Cardiac muscle cell (in vitro differentiated cells and primary cell): ENCODE measurements at regions not wholly inside any gene's neighbourhood (a gene's known extent, or its start where the extent isn't known, plus 50 kb on each side); places are given as distances from the start of the nearest gene placed in this dataset.
"Not testable (repeated sequence)": the region's sequence is repeated elsewhere in the genome, so short reads cannot be mapped to it uniquely, and the experiment has no call there.

Source experiments
- DNase-seq, 2 donors: peaks; one replicate each; pipeline versions ENCODE4 v3.0.0 to v3.0.0-alpha.2; 2010 to 2017; ENCODE audit warnings: low read depth in 1 of 2, low spot score in 1 of 2
- H3K27ac ChIP-seq: fragments of 200-600 bp; sonication (generic); 2 replicates; pipeline ENCODE4 v1.5.1; 2016
- H3K27me3 ChIP-seq: fragments of 200-600 bp; sonication (generic); 2 replicates; pipeline ENCODE4 v1.6.0; 2016; ENCODE audit warnings: control low read depth
- H3K36me3 ChIP-seq: fragments of 200-600 bp; sonication (generic); 2 replicates; pipeline ENCODE4 v1.5.1; 2016; ENCODE audit warnings: control low read depth
- H3K4me1 ChIP-seq: fragments of 200-600 bp; sonication (generic); 2 replicates; pipeline ENCODE4 v1.8.1; 2017; ENCODE audit warnings: low read depth, mild to moderate bottlenecking, mixed run types
- H3K4me3 ChIP-seq: fragments of 200-600 bp; sonication (generic); 2 replicates; pipeline ENCODE4 v1.5.1; 2016; ENCODE audit warnings: mild to moderate bottlenecking
- H3K9me3 ChIP-seq: fragments of 200-600 bp; sonication (generic); 2 replicates; pipeline ENCODE4 v1.5.1; 2017; ENCODE audit warnings: low read depth, mild to moderate bottlenecking, control low read depth

DNA sequence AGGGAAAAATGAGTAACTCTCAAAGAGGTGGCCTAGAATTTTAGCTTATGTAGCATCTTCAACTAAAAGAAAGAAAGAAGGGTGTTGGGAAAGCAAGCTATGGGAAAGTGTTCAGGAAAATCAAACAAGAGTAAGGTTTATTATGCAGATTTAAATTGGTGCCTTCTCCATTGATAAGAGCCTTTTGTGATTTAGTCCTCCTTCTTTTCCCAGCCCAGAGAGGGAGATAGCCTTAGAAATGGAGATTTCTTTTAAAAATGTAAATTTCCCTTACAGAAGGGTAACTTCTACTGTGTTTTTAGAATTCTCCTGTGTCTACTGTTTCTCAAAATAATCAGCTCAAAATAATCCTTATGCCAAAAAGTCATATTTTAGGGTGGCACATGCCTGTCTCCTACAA lies 104.5 kb downstream of the FAM72B start:
- not testable (repeated sequence) for H3K4me1 ChIP-seq, H3K27me3 ChIP-seq, H3K4me3 ChIP-seq, DNase-seq, H3K9me3 ChIP-seq, H3K36me3 ChIP-seq, H3K27ac ChIP-seq

- H3K4me1 ChIP-seq, H3K27me3 ChIP-seq, H3K27ac ChIP-seq, H3K4me3 ChIP-seq, H3K36me3 ChIP-seq, H3K9me3 ChIP-seq: not testable (repeated sequence)
- peak in 1 of 2 donors; percentile 27 for DNase-seq
Observed at GRCh38 chr1:121080197-121080903, 103.8 kb downstream of the FAM72B start.

GRCh38 chr1:121080904-121081264 lies 103.3 kb downstream of the FAM72B start:
- not testable (repeated sequence) for H3K36me3 ChIP-seq, H3K9me3 ChIP-seq, H3K4me1 ChIP-seq, H3K4me3 ChIP-seq, H3K27me3 ChIP-seq, H3K27ac ChIP-seq, DNase-seq

- DNase-seq, H3K27me3 ChIP-seq, H3K4me1 ChIP-seq, H3K9me3 ChIP-seq, H3K36me3 ChIP-seq, H3K27ac ChIP-seq, H3K4me3 ChIP-seq: not testable (repeated sequence)
Observed at GRCh38 chr1:121081625-121082199, 102.4 kb downstream of the FAM72B start.

GRCh38 chr1:121082995-121083394 lies 101.1 kb downstream of the FAM72B start:
- not testable (repeated sequence) for H3K27me3 ChIP-seq, DNase-seq, H3K4me3 ChIP-seq, H3K36me3 ChIP-seq, H3K27ac ChIP-seq, H3K4me1 ChIP-seq, H3K9me3 ChIP-seq

DNA sequence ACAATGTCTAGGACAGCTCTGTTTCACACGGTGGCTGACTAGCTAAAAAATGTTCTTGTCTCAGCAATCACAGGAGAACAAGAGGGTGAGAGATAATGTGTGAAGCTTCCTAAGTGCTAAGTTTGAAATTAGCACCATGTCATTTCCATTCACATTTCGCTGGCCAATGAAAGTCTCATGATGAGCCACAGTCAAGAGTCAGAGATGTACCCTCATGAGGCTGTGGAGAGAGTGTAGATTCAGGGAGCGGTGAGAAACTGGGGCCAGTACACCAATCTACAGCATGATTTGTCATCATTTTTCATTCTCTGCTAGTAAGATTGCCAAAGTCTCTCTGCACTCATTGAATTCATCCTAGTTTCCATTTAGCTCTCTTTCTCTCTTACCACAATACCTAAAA lies 97.9 kb downstream of the FAM72B start:
- not testable (repeated sequence) for H3K36me3 ChIP-seq, H3K27ac ChIP-seq, H3K4me1 ChIP-seq, H3K9me3 ChIP-seq, H3K27me3 ChIP-seq, DNase-seq, H3K4me3 ChIP-seq

DNA sequence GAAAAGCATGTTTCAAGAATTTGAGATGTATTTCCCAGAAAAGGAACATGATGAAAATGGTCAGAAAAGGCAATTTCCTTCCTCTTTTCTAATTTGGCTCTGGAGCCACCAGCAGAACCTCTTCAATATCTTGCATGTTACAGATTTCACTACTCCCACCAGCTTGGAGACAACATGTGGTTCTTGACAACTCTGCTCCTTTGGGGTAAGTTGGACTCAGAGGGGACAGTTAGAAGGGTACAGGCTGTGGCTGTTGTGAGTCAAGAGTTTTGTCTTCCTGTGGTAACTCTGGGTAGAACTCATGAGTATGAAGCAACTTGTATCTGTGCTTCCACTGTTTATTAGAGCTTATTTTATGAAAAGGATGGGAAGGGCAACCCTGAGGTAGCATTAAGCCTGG lies 96.9 kb downstream of the FAM72B start:
- not testable (repeated sequence) for H3K27me3 ChIP-seq, H3K36me3 ChIP-seq, H3K27ac ChIP-seq, H3K9me3 ChIP-seq, DNase-seq, H3K4me1 ChIP-seq, H3K4me3 ChIP-seq

DNA sequence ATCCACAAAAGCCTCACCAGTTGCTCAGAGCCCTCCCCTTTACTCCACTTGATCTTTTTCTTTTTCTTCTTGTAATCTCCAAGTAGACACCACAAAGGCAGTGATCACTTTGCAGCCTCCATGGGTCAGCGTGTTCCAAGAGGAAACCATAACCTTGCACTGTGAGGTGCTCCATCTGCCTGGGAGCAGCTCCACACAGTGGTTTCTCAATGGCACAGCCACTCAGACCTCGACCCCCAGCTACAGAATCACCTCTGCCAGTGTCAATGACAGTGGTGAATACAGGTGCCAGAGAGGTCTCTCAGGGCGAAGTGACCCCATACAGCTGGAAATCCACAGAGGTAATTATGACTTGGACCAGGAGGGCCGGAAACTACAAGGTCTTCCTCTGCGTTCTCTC lies 95.6 kb downstream of the FAM72B start:
- not testable (repeated sequence) for H3K36me3 ChIP-seq, H3K9me3 ChIP-seq, H3K4me1 ChIP-seq, H3K4me3 ChIP-seq, H3K27me3 ChIP-seq, DNase-seq, H3K27ac ChIP-seq

DNA sequence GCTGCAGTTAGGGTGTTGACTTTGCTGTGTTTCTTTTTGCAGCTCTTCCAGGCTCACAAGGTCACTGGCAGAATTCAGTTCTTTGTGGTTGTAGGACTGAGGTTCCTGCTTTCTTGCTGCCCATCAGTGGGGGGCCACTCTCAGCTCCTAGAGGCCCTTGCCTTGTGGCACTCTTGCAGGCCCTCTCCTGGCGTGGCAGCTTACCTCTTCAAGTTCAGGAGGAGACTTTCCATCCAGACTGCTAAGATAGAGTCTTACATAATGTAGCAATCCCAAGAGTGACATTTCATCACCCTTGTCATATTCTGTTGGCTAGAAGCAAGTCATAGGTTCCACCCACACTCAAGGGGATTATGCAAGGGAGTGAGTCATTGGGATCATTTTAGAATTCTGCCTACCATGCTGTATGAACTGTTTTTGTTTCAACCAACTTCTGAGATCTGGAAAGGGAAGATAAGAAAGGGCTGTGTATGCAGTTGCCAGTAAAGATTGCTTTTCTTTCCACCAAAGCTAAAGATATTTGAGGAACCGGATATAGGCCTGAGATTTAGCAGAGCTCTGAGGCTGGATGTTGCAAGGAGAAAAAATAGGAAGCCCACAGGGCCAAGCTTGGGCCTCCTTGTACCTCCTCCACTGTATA lies 91.7 kb downstream of the FAM72B start:
- not testable (repeated sequence) for H3K27ac ChIP-seq, H3K36me3 ChIP-seq, H3K4me1 ChIP-seq, H3K27me3 ChIP-seq, H3K4me3 ChIP-seq, H3K9me3 ChIP-seq
- peak in 1 of 2 donors; percentile 82 for DNase-seq

DNA sequence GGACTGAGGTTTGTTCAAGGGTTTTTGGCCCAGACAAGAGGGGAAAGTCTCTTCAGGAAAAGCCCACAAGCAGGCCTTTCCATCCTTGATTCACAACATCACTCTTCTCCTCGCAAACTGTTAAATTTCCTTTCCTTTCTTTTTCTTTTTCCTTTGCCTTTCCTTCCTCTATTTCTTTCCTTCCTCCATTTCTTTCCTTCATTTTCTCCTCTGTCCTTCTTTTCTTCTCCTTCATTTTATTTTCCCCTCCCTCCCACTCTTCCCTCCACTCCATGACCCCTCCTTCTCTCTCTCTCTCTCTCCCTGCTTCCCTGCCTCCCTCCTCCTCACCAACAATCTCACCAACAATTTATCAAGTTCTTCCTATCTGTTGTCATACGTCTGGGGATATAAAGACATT lies 89.1 kb downstream of the FAM72B start:
- H3K4me1 ChIP-seq, H3K27ac ChIP-seq, H3K9me3 ChIP-seq, DNase-seq, H3K36me3 ChIP-seq, H3K4me3 ChIP-seq, H3K27me3 ChIP-seq: not testable (repeated sequence)
